WTC11 (cell line): ENCODE measurements at regions not wholly inside any gene's neighbourhood (a gene's known extent, or its start where the extent isn't known, plus 50 kb on each side); places are given as distances from the start of the nearest gene placed in this dataset.
A peak's percentile ranks its signal among the peaks of the same experiment; 100 is the strongest.

Experiments used
- ATAC-seq: fragments of 200-7000 bp; cut with Tn5 transposase; 2 replicates; pipeline ENCODE4 v1.10.0; 2021; ENCODE audit warnings: mild to moderate bottlenecking, moderate library complexity
- CTCF ChIA-PET: fragments of 300-600 bp; sonication (Branson Sonifier 250); formaldehyde crosslinking; loops from one replicate; lab custom pipeline; 2021; ENCODE audit warnings: antibody characterized with exemption; lab: Charles Lee
- POLR2A ChIA-PET: fragments of 350-600 bp; sonication (Branson Sonifier 250); formaldehyde crosslinking; loops from one replicate; lab custom pipeline; 2021; ENCODE audit warnings: antibody characterized with exemption; lab: Charles Lee
- DNase-seq: peaks from one replicate; pipeline ENCODE4 v3.0.0; 2021; ENCODE audit warnings: low spot score
- H3K27ac Mint-ChIP-seq: 2 replicates; pipeline ENCODE4 v1.8.0; 2021; ENCODE audit warnings: mixed read lengths
- H3K27me3 Mint-ChIP-seq: 2 replicates; pipeline ENCODE4 v1.8.0; 2021; ENCODE audit warnings: low read depth, mild to moderate bottlenecking, moderate library complexity, mixed read lengths
- H3K36me3 Mint-ChIP-seq: 2 replicates; pipeline ENCODE4 v1.8.0; 2021; ENCODE audit warnings: mixed read lengths
- H3K4me1 Mint-ChIP-seq: 2 replicates; pipeline ENCODE4 v1.8.0; 2022; ENCODE audit warnings: mixed read lengths
- H3K4me3 Mint-ChIP-seq: 2 replicates; pipeline ENCODE4 v1.8.0; 2021; ENCODE audit warnings: mild to moderate bottlenecking, moderate library complexity, mixed read lengths
- H3K9me3 Mint-ChIP-seq: 2 replicates; pipeline ENCODE4 v1.8.0; 2021; ENCODE audit warnings: mixed read lengths
- ATF1 ChIP-seq: sonication (generic); formaldehyde crosslinking; IDR thresholded peaks from 2 replicates; pipeline ENCODE4 v1.8.1; 2023; ENCODE audit warnings: mild to moderate bottlenecking, moderate library complexity, missing genetic modification reagents
- EMX1 ChIP-seq: fragments of 250-450 bp; sonication (Bioruptor Pico); IDR thresholded peaks from 2 replicates; pipeline ENCODE4 v1.8.0; 2021; ENCODE audit warnings: mild to moderate bottlenecking
- ESRRA ChIP-seq: sonication (generic); formaldehyde crosslinking; IDR thresholded peaks from 2 replicates; pipeline ENCODE4 v1.8.1; 2022; ENCODE audit warnings: mild to moderate bottlenecking, missing genetic modification reagents, borderline replicate concordance
- GTF2I ChIP-seq: fragments of 250-450 bp; sonication (Bioruptor Pico); conservative IDR thresholded peaks from 2 replicates; pipeline ENCODE4 v1.4.0; 2021; ENCODE audit warnings: mild to moderate bottlenecking
- JAZF1 ChIP-seq: fragments of 250-450 bp; sonication (Bioruptor Pico); IDR thresholded peaks from 2 replicates; pipeline ENCODE4 v1.9.0; 2021; ENCODE audit warnings: moderate library complexity, mild to moderate bottlenecking, inconsistent platforms
- NFE2L1 ChIP-seq: sonication (generic); formaldehyde crosslinking; IDR thresholded peaks from 2 replicates; pipeline ENCODE4 v1.8.1; 2023; ENCODE audit warnings: missing genetic modification reagents
- NR3C1 ChIP-seq: sonication (generic); formaldehyde crosslinking; conservative IDR thresholded peaks from 2 replicates; pipeline ENCODE4 v1.8.1; 2023; ENCODE audit warnings: low read depth, mild to moderate bottlenecking, missing genetic modification reagents
- SMAD4 ChIP-seq: sonication (generic); formaldehyde crosslinking; IDR thresholded peaks from 2 replicates; pipeline ENCODE4 v1.8.0; 2022; ENCODE audit warnings: mild to moderate bottlenecking, missing genetic modification reagents
- SP1 ChIP-seq: sonication (generic); formaldehyde crosslinking; conservative IDR thresholded peaks from 2 replicates; pipeline ENCODE4 v1.8.1; 2022; ENCODE audit warnings: missing genetic modification reagents
- TEAD1 ChIP-seq: sonication (generic); formaldehyde crosslinking; IDR thresholded peaks from 2 replicates; pipeline ENCODE4 v1.8.0; 2022; ENCODE audit warnings: mild to moderate bottlenecking, missing genetic modification reagents
- TP53 ChIP-seq: sonication (generic); formaldehyde crosslinking; IDR thresholded peaks from 2 replicates; pipeline ENCODE4 v1.8.1; 2023; ENCODE audit warnings: mild to moderate bottlenecking, missing genetic modification reagents
- ZNF232 ChIP-seq: sonication (generic); formaldehyde crosslinking; IDR thresholded peaks from 2 replicates; pipeline ENCODE4 v1.8.0; 2022; ENCODE audit warnings: mild to moderate bottlenecking, missing genetic modification reagents
- ZNF423 ChIP-seq: fragments of 250-450 bp; sonication (Bioruptor Pico); IDR thresholded peaks from 2 replicates; pipeline ENCODE4 v2.1.2; 2022; ENCODE audit warnings: mild to moderate bottlenecking, moderate library complexity
- ZNF671 ChIP-seq: fragments of 250-450 bp; sonication (Bioruptor Pico); IDR thresholded peaks from 2 replicates; pipeline ENCODE4 v1.8.0; 2021; ENCODE audit warnings: mild to moderate bottlenecking
- TF ChIP-seq, protein P1 (sequence below): sonication (generic); formaldehyde crosslinking; IDR thresholded peaks from 2 replicates; pipeline ENCODE4 v1.8.1; 2023; ENCODE audit warnings: mild to moderate bottlenecking, missing genetic modification reagents, borderline replicate concordance
- TF ChIP-seq, protein P2 (sequence below): sonication (generic); formaldehyde crosslinking; IDR thresholded peaks from 2 replicates; pipeline ENCODE4 v1.8.0; 2022; ENCODE audit warnings: mild to moderate bottlenecking, missing genetic modification reagents
- TF ChIP-seq, protein P3 (sequence below): sonication (generic); formaldehyde crosslinking; IDR thresholded peaks from 2 replicates; pipeline ENCODE4 v1.8.1; 2023; ENCODE audit warnings: mild to moderate bottlenecking, moderate library complexity, missing genetic modification reagents
- TF ChIP-seq, protein P4 (sequence below): sonication (generic); formaldehyde crosslinking; IDR thresholded peaks from 2 replicates; pipeline ENCODE4 v1.8.0; 2022; ENCODE audit warnings: mild to moderate bottlenecking, missing genetic modification reagents
- TF ChIP-seq, protein P5 (sequence below): sonication (generic); formaldehyde crosslinking; IDR thresholded peaks from 2 replicates; pipeline ENCODE4 v1.8.1; 2023; ENCODE audit warnings: mild to moderate bottlenecking, missing genetic modification reagents
- TF ChIP-seq, protein P6 (sequence below): sonication (generic); formaldehyde crosslinking; IDR thresholded peaks from 2 replicates; pipeline ENCODE4 v1.8.1; 2022; ENCODE audit warnings: mild to moderate bottlenecking, missing genetic modification reagents, moderate library complexity, borderline replicate concordance

DNA sequence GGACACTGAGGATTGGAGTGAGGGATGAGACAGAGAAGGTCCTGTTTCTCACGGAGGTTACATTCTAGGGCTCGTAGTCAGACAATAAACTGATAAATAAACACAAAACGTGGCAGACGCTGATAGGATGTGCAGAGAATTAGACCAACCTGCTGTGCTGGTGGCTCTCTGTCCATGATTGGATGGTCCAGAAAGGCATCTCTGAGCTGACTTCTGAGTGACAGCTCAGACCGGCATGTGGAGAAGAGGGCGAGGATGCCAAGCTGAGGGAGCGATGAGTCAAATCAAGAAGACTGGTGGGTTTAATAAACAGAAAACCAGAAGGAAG lies 132.3 kb upstream of the TAF11L2 start (continued):
- TF ChIP-seq, protein P1, sequence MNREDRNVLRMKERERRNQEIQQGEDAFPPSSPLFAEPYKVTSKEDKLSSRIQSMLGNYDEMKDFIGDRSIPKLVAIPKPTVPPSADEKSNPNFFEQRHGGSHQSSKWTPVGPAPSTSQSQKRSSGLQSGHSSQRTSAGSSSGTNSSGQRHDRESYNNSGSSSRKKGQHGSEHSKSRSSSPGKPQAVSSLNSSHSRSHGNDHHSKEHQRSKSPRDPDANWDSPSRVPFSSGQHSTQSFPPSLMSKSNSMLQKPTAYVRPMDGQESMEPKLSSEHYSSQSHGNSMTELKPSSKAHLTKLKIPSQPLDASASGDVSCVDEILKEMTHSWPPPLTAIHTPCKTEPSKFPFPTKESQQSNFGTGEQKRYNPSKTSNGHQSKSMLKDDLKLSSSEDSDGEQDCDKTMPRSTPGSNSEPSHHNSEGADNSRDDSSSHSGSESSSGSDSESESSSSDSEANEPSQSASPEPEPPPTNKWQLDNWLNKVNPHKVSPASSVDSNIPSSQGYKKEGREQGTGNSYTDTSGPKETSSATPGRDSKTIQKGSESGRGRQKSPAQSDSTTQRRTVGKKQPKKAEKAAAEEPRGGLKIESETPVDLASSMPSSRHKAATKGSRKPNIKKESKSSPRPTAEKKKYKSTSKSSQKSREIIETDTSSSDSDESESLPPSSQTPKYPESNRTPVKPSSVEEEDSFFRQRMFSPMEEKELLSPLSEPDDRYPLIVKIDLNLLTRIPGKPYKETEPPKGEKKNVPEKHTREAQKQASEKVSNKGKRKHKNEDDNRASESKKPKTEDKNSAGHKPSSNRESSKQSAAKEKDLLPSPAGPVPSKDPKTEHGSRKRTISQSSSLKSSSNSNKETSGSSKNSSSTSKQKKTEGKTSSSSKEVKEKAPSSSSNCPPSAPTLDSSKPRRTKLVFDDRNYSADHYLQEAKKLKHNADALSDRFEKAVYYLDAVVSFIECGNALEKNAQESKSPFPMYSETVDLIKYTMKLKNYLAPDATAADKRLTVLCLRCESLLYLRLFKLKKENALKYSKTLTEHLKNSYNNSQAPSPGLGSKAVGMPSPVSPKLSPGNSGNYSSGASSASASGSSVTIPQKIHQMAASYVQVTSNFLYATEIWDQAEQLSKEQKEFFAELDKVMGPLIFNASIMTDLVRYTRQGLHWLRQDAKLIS (CRISPR knock-in tag) = no peak
- TF ChIP-seq TEAD1 (CRISPR knock-in tag) (no peak), ZNF232 (CRISPR knock-in tag) (no peak), NR3C1 (no peak), ZNF423 (CRISPR knock-in tag) (no peak), TP53 (CRISPR knock-in tag) (no peak)
- TF ChIP-seq, protein P2, sequence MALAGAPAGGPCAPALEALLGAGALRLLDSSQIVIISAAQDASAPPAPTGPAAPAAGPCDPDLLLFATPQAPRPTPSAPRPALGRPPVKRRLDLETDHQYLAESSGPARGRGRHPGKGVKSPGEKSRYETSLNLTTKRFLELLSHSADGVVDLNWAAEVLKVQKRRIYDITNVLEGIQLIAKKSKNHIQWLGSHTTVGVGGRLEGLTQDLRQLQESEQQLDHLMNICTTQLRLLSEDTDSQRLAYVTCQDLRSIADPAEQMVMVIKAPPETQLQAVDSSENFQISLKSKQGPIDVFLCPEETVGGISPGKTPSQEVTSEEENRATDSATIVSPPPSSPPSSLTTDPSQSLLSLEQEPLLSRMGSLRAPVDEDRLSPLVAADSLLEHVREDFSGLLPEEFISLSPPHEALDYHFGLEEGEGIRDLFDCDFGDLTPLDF (CRISPR knock-in tag) = no peak
- TF ChIP-seq, protein P3, sequence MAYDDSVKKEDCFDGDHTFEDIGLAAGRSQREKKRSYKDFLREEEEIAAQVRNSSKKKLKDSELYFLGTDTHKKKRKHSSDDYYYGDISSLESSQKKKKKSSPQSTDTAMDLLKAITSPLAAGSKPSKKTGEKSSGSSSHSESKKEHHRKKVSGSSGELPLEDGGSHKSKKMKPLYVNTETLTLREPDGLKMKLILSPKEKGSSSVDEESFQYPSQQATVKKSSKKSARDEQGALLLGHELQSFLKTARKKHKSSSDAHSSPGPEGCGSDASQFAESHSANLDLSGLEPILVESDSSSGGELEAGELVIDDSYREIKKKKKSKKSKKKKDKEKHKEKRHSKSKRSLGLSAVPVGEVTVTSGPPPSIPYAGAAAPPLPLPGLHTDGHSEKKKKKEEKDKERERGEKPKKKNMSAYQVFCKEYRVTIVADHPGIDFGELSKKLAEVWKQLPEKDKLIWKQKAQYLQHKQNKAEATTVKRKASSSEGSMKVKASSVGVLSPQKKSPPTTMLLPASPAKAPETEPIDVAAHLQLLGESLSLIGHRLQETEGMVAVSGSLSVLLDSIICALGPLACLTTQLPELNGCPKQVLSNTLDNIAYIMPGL (CRISPR knock-in tag) = no peak
- TF ChIP-seq, protein P4, sequence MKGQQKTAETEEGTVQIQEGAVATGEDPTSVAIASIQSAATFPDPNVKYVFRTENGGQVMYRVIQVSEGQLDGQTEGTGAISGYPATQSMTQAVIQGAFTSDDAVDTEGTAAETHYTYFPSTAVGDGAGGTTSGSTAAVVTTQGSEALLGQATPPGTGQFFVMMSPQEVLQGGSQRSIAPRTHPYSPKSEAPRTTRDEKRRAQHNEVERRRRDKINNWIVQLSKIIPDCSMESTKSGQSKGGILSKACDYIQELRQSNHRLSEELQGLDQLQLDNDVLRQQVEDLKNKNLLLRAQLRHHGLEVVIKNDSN (CRISPR knock-in tag) = no peak

DNA sequence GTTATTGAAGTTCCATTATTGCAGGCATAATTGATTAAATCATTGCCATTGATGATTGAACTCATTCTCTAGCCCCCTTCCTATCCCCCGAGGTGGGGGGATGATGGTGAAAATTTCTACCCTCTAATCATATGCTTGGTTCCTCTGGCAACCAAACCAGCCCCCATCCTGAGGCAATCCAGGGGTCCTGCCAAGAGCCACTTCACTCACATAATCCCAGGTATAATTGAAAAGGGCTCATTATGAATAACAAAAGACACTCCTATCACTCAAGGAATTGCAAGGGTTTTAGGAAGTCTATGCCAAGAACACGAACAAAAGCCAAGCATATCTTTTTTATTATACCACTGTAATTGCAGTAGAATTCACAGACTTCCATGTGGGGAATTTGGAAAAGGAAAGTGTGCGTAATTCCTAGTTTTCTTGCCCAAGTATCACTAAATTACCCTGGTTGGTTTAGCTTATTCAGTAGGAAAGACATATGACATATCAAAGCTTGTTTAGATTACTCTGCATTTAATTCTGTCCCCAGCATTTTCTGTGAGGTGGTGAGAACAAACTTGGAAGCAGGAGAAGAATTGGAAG lies 130.7 kb upstream of the TAF11L2 start:
- Mint-ChIP-seq H3K27ac (no peak overlapping the region), H3K27me3 (peaks cover 4% of the 10 kb centered on the region; the same call in 1 of the 2 replicates), H3K4me1 (peaks cover 20% of the 10 kb centered on the region), H3K36me3 (no peaks in the 10 kb centered on the region), H3K9me3 (no peaks in the 10 kb centered on the region), H3K4me3 (no peak overlapping the region)
- ATAC-seq (peak; percentile 43), DNase-seq (no peak)
- TF ChIP-seq, protein P5, sequence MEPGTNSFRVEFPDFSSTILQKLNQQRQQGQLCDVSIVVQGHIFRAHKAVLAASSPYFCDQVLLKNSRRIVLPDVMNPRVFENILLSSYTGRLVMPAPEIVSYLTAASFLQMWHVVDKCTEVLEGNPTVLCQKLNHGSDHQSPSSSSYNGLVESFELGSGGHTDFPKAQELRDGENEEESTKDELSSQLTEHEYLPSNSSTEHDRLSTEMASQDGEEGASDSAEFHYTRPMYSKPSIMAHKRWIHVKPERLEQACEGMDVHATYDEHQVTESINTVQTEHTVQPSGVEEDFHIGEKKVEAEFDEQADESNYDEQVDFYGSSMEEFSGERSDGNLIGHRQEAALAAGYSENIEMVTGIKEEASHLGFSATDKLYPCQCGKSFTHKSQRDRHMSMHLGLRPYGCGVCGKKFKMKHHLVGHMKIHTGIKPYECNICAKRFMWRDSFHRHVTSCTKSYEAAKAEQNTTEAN (CRISPR knock-in tag) = no peak
- TF ChIP-seq NFE2L1 (CRISPR knock-in tag) (no peak), ZNF671 (CRISPR knock-in tag) (no peak), JAZF1 (CRISPR knock-in tag) (no peak), ESRRA (CRISPR knock-in tag) (no peak), EMX1 (CRISPR knock-in tag) (no peak), SP1 (CRISPR knock-in tag) (no peak), ATF1 (CRISPR knock-in tag) (no peak), GTF2I (CRISPR knock-in tag) (no peak), SMAD4 (CRISPR knock-in tag) (no peak)
- TF ChIP-seq, protein P6, sequence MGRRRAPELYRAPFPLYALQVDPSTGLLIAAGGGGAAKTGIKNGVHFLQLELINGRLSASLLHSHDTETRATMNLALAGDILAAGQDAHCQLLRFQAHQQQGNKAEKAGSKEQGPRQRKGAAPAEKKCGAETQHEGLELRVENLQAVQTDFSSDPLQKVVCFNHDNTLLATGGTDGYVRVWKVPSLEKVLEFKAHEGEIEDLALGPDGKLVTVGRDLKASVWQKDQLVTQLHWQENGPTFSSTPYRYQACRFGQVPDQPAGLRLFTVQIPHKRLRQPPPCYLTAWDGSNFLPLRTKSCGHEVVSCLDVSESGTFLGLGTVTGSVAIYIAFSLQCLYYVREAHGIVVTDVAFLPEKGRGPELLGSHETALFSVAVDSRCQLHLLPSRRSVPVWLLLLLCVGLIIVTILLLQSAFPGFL = no peak
- POLR2A ChIA-PET = no interaction called here
- CTCF ChIA-PET = no interaction called here
